Endothelial cell of umbilical vein (primary cell): ENCODE measurements at regions not wholly inside any gene's neighbourhood (a gene's known extent, or its start where the extent isn't known, plus 50 kb on each side); places are given as distances from the start of the nearest gene placed in this dataset.

Source experiments
- BruUV-seq: library from RNA; stranded (reverse); fragments of 400-500 nt; replicated peaks from 2 replicates; lab custom pipeline; 2021; lab: Mats Ljungman, UMichigan
- CTCF ChIA-PET: fragments of 300-600, 350-600 bp; sonication (Branson Sonifier 250); formaldehyde crosslinking; loops from one replicate; lab custom pipeline; 2021; ENCODE audit warnings: antibody characterized with exemption, inconsistent platforms; lab: Charles Lee
- POLR2A ChIA-PET: fragments of 300-600, 350-600 bp; sonication (Branson Sonifier 250); formaldehyde crosslinking; loops from one replicate; lab custom pipeline; 2021; ENCODE audit warnings: antibody characterized with exemption, inconsistent platforms; lab: Charles Lee
- DNase-seq: peaks from one replicate; pipeline ENCODE4 v3.0.0-alpha.2; 2011; ENCODE audit warnings: low read depth, low spot score
- FAIRE-seq: peaks from 2 replicates; lab custom pipeline; 2011; peaks lifted over from hg19 to GRCh38; lab: Jason Lieb, UNC
- H2AFZ ChIP-seq: 2 replicates; pipeline ENCODE4 v1.6.0; 2012; ENCODE audit warnings: low read depth, low read length, control low read depth, inconsistent platforms
- H3K27ac ChIP-seq: 2 replicates; pipeline ENCODE4 v1.5.1; 2011; ENCODE audit warnings: low read depth, mild to moderate bottlenecking, control low read depth, low read length, moderate library complexity; ENCODE audit not compliant: insufficient read depth
- H3K27me3 ChIP-seq, 2 experiments: 2 replicates each; pipeline versions ENCODE4 v1.6.0 to v1.6.1; 2011; ENCODE audit warnings: low read length in 2 of 2, mixed read lengths in 1 of 2; ENCODE audit not compliant: control insufficient read depth in 2 of 2, insufficient read depth in 2 of 2
- H3K36me3 ChIP-seq, 2 experiments: 2 replicates in 1 of 2; 3 replicates in 1 of 2; pipeline ENCODE4 v1.5.1; 2011; ENCODE audit warnings: low read length in 2 of 2, mild to moderate bottlenecking in 1 of 2, moderate library complexity in 1 of 2; ENCODE audit not compliant: control insufficient read depth in 2 of 2, insufficient read depth in 2 of 2; ENCODE audit errors: extremely low read depth in 1 of 2
- H3K4me1 ChIP-seq: 3 replicates; pipeline ENCODE4 v1.5.1; 2011; ENCODE audit warnings: mild to moderate bottlenecking, low read length; ENCODE audit not compliant: control insufficient read depth, insufficient read depth; ENCODE audit errors: extremely low read depth
- H3K4me2 ChIP-seq: 2 replicates; pipeline ENCODE4 v1.6.1; 2011; ENCODE audit warnings: low read length, control low read depth, mixed read lengths; ENCODE audit not compliant: insufficient read depth
- H3K4me3 ChIP-seq, 3 experiments: fragments of 200-600 bp in 1 of 3; sonication (generic), shearing (Covaris generic) in 1 of 3; replicated peaks in 1 of 3; 2 replicates each; pipeline ENCODE4 v1.5.1; 2011 to 2016; ENCODE audit warnings: control low read depth in 3 of 3, low read length in 3 of 3, mild to moderate bottlenecking in 2 of 3, inconsistent platforms in 1 of 3, low read depth in 1 of 3, moderate library complexity in 1 of 3; ENCODE audit not compliant: insufficient read depth in 1 of 3
- H3K79me2 ChIP-seq: 2 replicates; pipeline ENCODE4 v1.6.0; 2012; ENCODE audit warnings: low read length, inconsistent platforms; ENCODE audit not compliant: control insufficient read depth, insufficient read depth
- H3K9ac ChIP-seq: replicated peaks from 2 replicates; pipeline ENCODE3; 2011; ENCODE audit warnings: low read length, control low read depth; ENCODE audit not compliant: insufficient read depth; ENCODE audit errors: extremely low read depth
- H3K9me1 ChIP-seq: replicated peaks from 3 replicates; pipeline ENCODE4 v1.6.0; 2011; ENCODE audit warnings: mild to moderate bottlenecking, low read length; ENCODE audit not compliant: control insufficient read depth, insufficient read depth; ENCODE audit errors: extremely low read depth
- H3K9me3 ChIP-seq: replicated peaks from 2 replicates; pipeline ENCODE4 v1.5.1; 2012; ENCODE audit warnings: low read length, inconsistent platforms; ENCODE audit not compliant: control insufficient read depth, insufficient read depth
- H4K20me1 ChIP-seq: replicated peaks from 2 replicates; pipeline ENCODE3; 2011; ENCODE audit warnings: mild to moderate bottlenecking, low read length; ENCODE audit not compliant: control insufficient read depth, insufficient read depth; ENCODE audit errors: extremely low read depth
- CTCF ChIP-seq, 2 donors: IDR thresholded peaks; 1 replicate in 1 of 2; 2 replicates in 1 of 2; pipeline ENCODE4 v1.5.1; 2011; ENCODE audit warnings: low read length in 2 of 2, mild to moderate bottlenecking in 2 of 2, moderate library complexity in 2 of 2, control low read depth in 1 of 2, inconsistent platforms in 1 of 2, low read depth in 1 of 2; ENCODE audit not compliant: insufficient read depth in 1 of 2; ENCODE audit errors: extremely low read depth in 1 of 2
- EZH2 ChIP-seq: IDR thresholded peaks from 2 replicates; pipeline ENCODE4 v1.6.1; 2012; ENCODE audit warnings: borderline replicate concordance, low read depth, mild to moderate bottlenecking, moderate library complexity, low read length, inconsistent platforms; ENCODE audit not compliant: severe bottlenecking
- FOS ChIP-seq: IDR thresholded peaks from 2 replicates; pipeline ENCODE4 v1.6.1; 2011; ENCODE audit warnings: mild to moderate bottlenecking, low read length, moderate library complexity, borderline replicate concordance; ENCODE audit not compliant: insufficient read depth
- GATA2 ChIP-seq: IDR thresholded peaks from 2 replicates; pipeline ENCODE4 v1.7.0; 2011; ENCODE audit warnings: low read depth, mild to moderate bottlenecking, moderate library complexity, mixed read lengths, low read length; ENCODE audit not compliant: insufficient read length, insufficient read depth
- JUN ChIP-seq: IDR thresholded peaks from 2 replicates; pipeline ENCODE4 v1.6.1; 2011; ENCODE audit warnings: borderline replicate concordance, low read depth; ENCODE audit not compliant: insufficient read length, insufficient read depth
- MAX ChIP-seq: IDR thresholded peaks from 2 replicates; pipeline ENCODE4 v1.6.1; 2011; ENCODE audit not compliant: insufficient read depth, insufficient read length
- MYC ChIP-seq: IDR thresholded peaks from one replicate; pipeline ENCODE4 v1.6.1; 2011; ENCODE audit warnings: mild to moderate bottlenecking, low read depth, low read length
- POLR2A ChIP-seq: IDR thresholded peaks from 2 replicates; pipeline ENCODE4 v1.6.1; 2012; ENCODE audit warnings: low read depth, mild to moderate bottlenecking, control low read depth, low read length
- POLR2AphosphoS5 ChIP-seq: IDR thresholded peaks from 2 replicates; pipeline ENCODE4 v1.6.1; 2012; ENCODE audit warnings: low read depth, mild to moderate bottlenecking, control low read depth, low read length, moderate library complexity; ENCODE audit not compliant: insufficient read depth
- dilution Hi-C: fragments of 300-500 bp; cut with MboI; formaldehyde crosslinking; loops from one replicate; pipeline ENCODE4 v1.15.0; 2019; ENCODE audit warnings: low sequenced_read_pairs; ENCODE audit not compliant: extremely low pct_ligation_motif_present
- intact Hi-C: fragments of 100-400 bp; cut with micrococcal nuclease; formaldehyde crosslinking; loops from one replicate; pipeline ENCODE4 v1.10.0; 2022

- BruUV-seq = no TSS peak
Measured at GRCh38 chr3:56989977-56990640, 70.4 kb upstream of the SPATA12 start.

More at GRCh38 chr3:56989977-56990640, 70.4 kb upstream of the SPATA12 start:
- TF ChIP-seq POLR2AphosphoS5 = no peak
- no peak for TF ChIP-seq FOS
- no peak for TF ChIP-seq GATA2
- no peak for TF ChIP-seq MAX
- no peak for TF ChIP-seq EZH2
- no peak for TF ChIP-seq JUN
- no peak for TF ChIP-seq CTCF (IDR thresholded peaks at IDR 0.05; ENCODE audit: extremely low read depth in 1 of 2, insufficient read depth in 1 of 2, low read depth in 1 of 2, low read length in 2 of 2)
- TF ChIP-seq MYC = no peak
- no peak for TF ChIP-seq POLR2A
- Histone ChIP-seq H3K27ac (no peak overlapping the region), H3K36me3 (no peaks in the 10 kb centered on the region), H2AFZ (no peak overlapping the region), H4K20me1 (no peaks in the 10 kb centered on the region), H3K9me1 (no peaks in the 10 kb centered on the region), H3K27me3 (peaks cover 0 to 2% of the 10 kb centered on the region in 2 experiments), H3K4me2 (no peak overlapping the region), H3K9ac (no peak overlapping the region), H3K4me1 (no peaks in the 10 kb centered on the region), H3K79me2 (no peaks in the 10 kb centered on the region), H3K9me3 (no peaks in the 10 kb centered on the region), H3K4me3 (no peak overlapping the region)
- FAIRE-seq = no peak
- ChIA-PET CTCF (interaction anchor here (0.6 to 5.8 kb wide), 17 partner anchors 11 to 314 kb away, joined by 3 to 246 read pairs (median 10); partner anchors contain the start of gene ARHGEF3), POLR2A (no interaction called here)
- intact Hi-C loops = loop anchor here (1.0 to 10.0 kb wide), 3 partner anchors 165 to 288 kb away; no protein-coding TSS in a partner anchor
- dilution Hi-C loops = no loop called here
- DNase-seq = no peak
